ENCODE measurements at regions not wholly inside any gene's neighbourhood (a gene's known extent, or its start where the extent isn't known, plus 50 kb on each side); places are given as distances from the start of the nearest gene placed in this dataset.

DNA sequence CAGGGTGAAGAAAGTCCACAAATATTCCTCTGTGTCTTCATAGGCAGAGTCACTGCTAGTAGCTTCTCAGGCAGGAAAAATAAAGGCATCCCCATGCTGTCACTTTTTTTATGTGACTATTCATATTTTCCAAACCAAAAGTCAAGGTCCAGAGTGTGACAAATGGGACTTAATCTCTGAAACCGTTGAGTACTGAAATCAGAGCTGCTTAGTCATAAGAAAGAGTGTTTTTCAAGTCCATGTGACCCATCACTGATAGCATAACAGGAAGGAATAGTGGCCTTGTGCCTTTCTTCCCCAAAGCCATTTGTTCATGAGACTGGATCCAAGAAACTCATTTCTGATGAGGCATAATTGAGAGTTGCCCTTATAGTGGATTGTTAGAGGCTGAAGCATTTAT lies 210.3 kb upstream of the TSHZ2 start:
- H2AFZ ChIP-seq (ENCODE audit: low read length) = no peak overlapping the region
- ATAC-seq (no peak), DNase-seq (no peak)
- H3K27ac ChIP-seq (ENCODE audit: low read length) = no peak overlapping the region
- no peak overlapping the region for H3K4me3 ChIP-seq (ENCODE audit: low read length)
- no peak overlapping the region for H3K4me2 ChIP-seq (ENCODE audit: low read length)
- H3K4me1 ChIP-seq (ENCODE audit: insufficient read depth, low read length) = no peaks in the 10 kb centered on the region
- no peaks in the 10 kb centered on the region for H3F3A ChIP-seq (ENCODE audit: low read length, unreplicated experiment)
- no peaks in the 10 kb centered on the region for H3K79me2 ChIP-seq (ENCODE audit: low read length)
- H3K9me3 ChIP-seq (ENCODE audit: low read length) = peaks cover 7% of the 10 kb centered on the region; the same call in 1 of the 2 replicates
- ChIA-PET CTCF (no interaction called here), POLR2A (ENCODE audit: unreplicated experiment) (no interaction called here)
- H3K27me3 ChIP-seq (ENCODE audit: low read length) = no peaks in the 10 kb centered on the region
- no peaks in the 10 kb centered on the region for H3K9me2 ChIP-seq (replicated peaks; ENCODE audit: low read length)
- BruUV-seq (replicated peaks) = no TSS peak
- H3K36me3 ChIP-seq (ENCODE audit: low read depth, low read length) = no peaks in the 10 kb centered on the region
- intact Hi-C loops (cut with micrococcal nuclease) = no loop called here
- TF ChIP-seq EZH2 (IDR thresholded peaks at IDR 0.05; ENCODE audit: low read length, unreplicated experiment) = no peak
- TF ChIP-seq, protein P1, sequence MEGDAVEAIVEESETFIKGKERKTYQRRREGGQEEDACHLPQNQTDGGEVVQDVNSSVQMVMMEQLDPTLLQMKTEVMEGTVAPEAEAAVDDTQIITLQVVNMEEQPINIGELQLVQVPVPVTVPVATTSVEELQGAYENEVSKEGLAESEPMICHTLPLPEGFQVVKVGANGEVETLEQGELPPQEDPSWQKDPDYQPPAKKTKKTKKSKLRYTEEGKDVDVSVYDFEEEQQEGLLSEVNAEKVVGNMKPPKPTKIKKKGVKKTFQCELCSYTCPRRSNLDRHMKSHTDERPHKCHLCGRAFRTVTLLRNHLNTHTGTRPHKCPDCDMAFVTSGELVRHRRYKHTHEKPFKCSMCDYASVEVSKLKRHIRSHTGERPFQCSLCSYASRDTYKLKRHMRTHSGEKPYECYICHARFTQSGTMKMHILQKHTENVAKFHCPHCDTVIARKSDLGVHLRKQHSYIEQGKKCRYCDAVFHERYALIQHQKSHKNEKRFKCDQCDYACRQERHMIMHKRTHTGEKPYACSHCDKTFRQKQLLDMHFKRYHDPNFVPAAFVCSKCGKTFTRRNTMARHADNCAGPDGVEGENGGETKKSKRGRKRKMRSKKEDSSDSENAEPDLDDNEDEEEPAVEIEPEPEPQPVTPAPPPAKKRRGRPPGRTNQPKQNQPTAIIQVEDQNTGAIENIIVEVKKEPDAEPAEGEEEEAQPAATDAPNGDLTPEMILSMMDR (conservative IDR thresholded peaks at IDR 0.05; ENCODE audit: low read depth, low read length) = no peak
- no peak for TF ChIP-seq EZH2phosphoT487 (IDR thresholded peaks at IDR 0.05; ENCODE audit: borderline replicate concordance, low read length)
- H3K9ac ChIP-seq (ENCODE audit: low read length) = no peak overlapping the region
- H4K20me1 ChIP-seq (ENCODE audit: low read length) = no peaks in the 10 kb centered on the region

GRCh38 chr20:52760791-52761190 lies 211.4 kb upstream of the TSHZ2 start:
- Histone ChIP-seq H3K27me3 (ENCODE audit: low read length) (no peaks in the 10 kb centered on the region), H3F3A (ENCODE audit: low read length, unreplicated experiment) (no peaks in the 10 kb centered on the region), H2AFZ (ENCODE audit: low read length) (no peak overlapping the region), H3K4me1 (ENCODE audit: insufficient read depth, low read length) (no peaks in the 10 kb centered on the region), H3K9ac (ENCODE audit: low read length) (no peak overlapping the region), H3K9me2 (replicated peaks; ENCODE audit: low read length) (no peaks in the 10 kb centered on the region), H3K36me3 (ENCODE audit: low read depth, low read length) (no peaks in the 10 kb centered on the region), H3K27ac (ENCODE audit: low read length) (no peak overlapping the region), H4K20me1 (ENCODE audit: low read length) (no peaks in the 10 kb centered on the region), H3K4me3 (ENCODE audit: low read length) (no peak overlapping the region), H3K4me2 (ENCODE audit: low read length) (no peak overlapping the region), H3K9me3 (ENCODE audit: low read length) (peaks cover 7% of the 10 kb centered on the region; the same call in 1 of the 2 replicates), H3K79me2 (ENCODE audit: low read length) (no peaks in the 10 kb centered on the region)
- intact Hi-C loops (cut with micrococcal nuclease) = no loop called here
- TF ChIP-seq EZH2 (IDR thresholded peaks at IDR 0.05; ENCODE audit: low read length, unreplicated experiment) = no peak
- TF ChIP-seq, protein P1 (conservative IDR thresholded peaks at IDR 0.05; ENCODE audit: low read depth, low read length) = no peak
- TF ChIP-seq EZH2phosphoT487 (IDR thresholded peaks at IDR 0.05; ENCODE audit: borderline replicate concordance, low read length) = no peak
- BruUV-seq (replicated peaks) = no TSS peak
- ATAC-seq (no peak), DNase-seq (no peak)
- ChIA-PET CTCF (no interaction called here), POLR2A (ENCODE audit: unreplicated experiment) (no interaction called here)

DNA sequence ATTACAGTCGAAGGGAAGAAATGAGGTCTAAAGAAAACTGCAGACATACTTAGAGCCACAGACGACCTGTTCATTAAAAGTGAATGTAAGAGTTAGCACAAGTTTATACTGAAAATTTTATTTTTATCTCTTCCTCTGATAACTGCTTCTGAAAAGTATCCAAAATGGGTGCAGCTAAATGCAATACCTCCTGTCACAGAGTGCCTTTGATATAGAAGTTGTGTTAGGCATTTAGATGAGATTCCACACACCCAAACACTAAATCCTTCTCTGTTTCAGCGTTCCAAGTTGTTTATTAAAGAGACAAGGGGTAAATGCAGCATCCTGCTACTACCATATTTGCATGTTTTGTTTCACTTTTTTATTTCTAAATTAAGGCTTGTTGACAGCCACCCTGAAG lies 214.7 kb upstream of the TSHZ2 start:
- no TSS peak for BruUV-seq (replicated peaks)
- POLR2A ChIA-PET (ENCODE audit: unreplicated experiment) = no interaction called here

More for the DNA sequence above, 214.7 kb upstream of the TSHZ2 start:
- Histone ChIP-seq H3K27me3 (ENCODE audit: low read length) (no peaks in the 10 kb centered on the region), H3K9ac (ENCODE audit: low read length) (no peak overlapping the region), H2AFZ (ENCODE audit: low read length) (no peak overlapping the region), H3K4me1 (ENCODE audit: insufficient read depth, low read length) (no peaks in the 10 kb centered on the region), H3K4me3 (ENCODE audit: low read length) (no peak overlapping the region), H3K36me3 (ENCODE audit: low read depth, low read length) (no peaks in the 10 kb centered on the region), H3F3A (ENCODE audit: low read length, unreplicated experiment) (no peaks in the 10 kb centered on the region), H4K20me1 (ENCODE audit: low read length) (no peaks in the 10 kb centered on the region), H3K27ac (ENCODE audit: low read length) (no peak overlapping the region), H3K79me2 (ENCODE audit: low read length) (no peaks in the 10 kb centered on the region), H3K4me2 (ENCODE audit: low read length) (no peak overlapping the region), H3K9me2 (replicated peaks; ENCODE audit: low read length) (no peaks in the 10 kb centered on the region), H3K9me3 (ENCODE audit: low read length) (peaks cover 7% of the 10 kb centered on the region; the same call in 1 of the 2 replicates)
- ATAC-seq = no peak
- CTCF ChIA-PET = no interaction called here
- DNase-seq = no peak
- intact Hi-C loops (cut with micrococcal nuclease) = no loop called here
- TF ChIP-seq EZH2 (IDR thresholded peaks at IDR 0.05; ENCODE audit: low read length, unreplicated experiment) = no peak
- TF ChIP-seq, protein P1 (conservative IDR thresholded peaks at IDR 0.05; ENCODE audit: low read depth, low read length) = no peak
- TF ChIP-seq EZH2phosphoT487 (IDR thresholded peaks at IDR 0.05; ENCODE audit: borderline replicate concordance, low read length) = no peak
